Keratinocyte (primary cell): ENCODE measurements at regions not wholly inside any gene's neighbourhood (a gene's known extent, or its start where the extent isn't known, plus 50 kb on each side); places are given as distances from the start of the nearest gene placed in this dataset.

ENCODE experiments used
- DNase-seq: peaks from one replicate; pipeline ENCODE4 v3.0.0-alpha.2; 2011; ENCODE audit warnings: low read depth, missing footprints, low spot score
- FAIRE-seq: peaks from 2 replicates; lab custom pipeline; 2011; peaks lifted over from hg19 to GRCh38; lab: Jason Lieb, UNC
- H2AFZ ChIP-seq: 2 replicates; pipeline ENCODE4 v1.6.0; 2012; ENCODE audit warnings: low read length, control low read depth, inconsistent platforms; ENCODE audit not compliant: control insufficient read depth
- H3K27ac ChIP-seq: 2 replicates; pipeline ENCODE4 v1.5.1; 2011; ENCODE audit warnings: low read length; ENCODE audit not compliant: control insufficient read depth, insufficient read depth
- H3K27me3 ChIP-seq: 3 replicates; pipeline ENCODE4 v1.6.0; 2011; ENCODE audit warnings: low read length; ENCODE audit not compliant: control insufficient read depth, insufficient read depth; ENCODE audit errors: extremely low read depth
- H3K36me3 ChIP-seq, 2 experiments: 2 replicates in 1 of 2; 3 replicates in 1 of 2; pipeline ENCODE4 v1.5.1; 2011; ENCODE audit warnings: low read length in 2 of 2, mild to moderate bottlenecking in 1 of 2; ENCODE audit not compliant: control insufficient read depth in 2 of 2, insufficient read depth in 2 of 2; ENCODE audit errors: extremely low read depth in 1 of 2
- H3K4me1 ChIP-seq: 3 replicates; pipeline ENCODE4 v1.5.1; 2011; ENCODE audit warnings: low read length; ENCODE audit not compliant: control insufficient read depth, insufficient read depth; ENCODE audit errors: extremely low read depth
- H3K4me2 ChIP-seq: 3 replicates; pipeline ENCODE4 v1.6.0; 2011; ENCODE audit warnings: low read depth, low read length; ENCODE audit not compliant: control insufficient read depth, insufficient read depth; ENCODE audit errors: extremely low read depth
- H3K4me3 ChIP-seq, 3 experiments: fragments of 200-600 bp in 1 of 3; sonication (generic) in 1 of 3; 2 replicates in 2 of 3; 3 replicates in 1 of 3; pipeline ENCODE4 v1.5.1; 2011 to 2016; ENCODE audit warnings: low read length in 3 of 3, mild to moderate bottlenecking in 3 of 3, control low read depth in 2 of 3, inconsistent platforms in 1 of 3, low read depth in 1 of 3, mixed read lengths in 1 of 3, mixed run types in 1 of 3, moderate library complexity in 1 of 3; ENCODE audit not compliant: control insufficient read depth in 2 of 3, insufficient read depth in 2 of 3; ENCODE audit errors: extremely low read depth in 1 of 3
- H3K79me2 ChIP-seq: 2 replicates; pipeline ENCODE4 v1.6.0; 2012; ENCODE audit warnings: low read length; ENCODE audit not compliant: control insufficient read depth, insufficient read depth
- H3K9ac ChIP-seq: 3 replicates; pipeline ENCODE4 v1.6.0; 2011; ENCODE audit warnings: low read length; ENCODE audit not compliant: control insufficient read depth, insufficient read depth; ENCODE audit errors: extremely low read depth
- H3K9me1 ChIP-seq: 3 replicates; pipeline ENCODE4 v1.6.0; 2011; ENCODE audit warnings: low read length; ENCODE audit not compliant: control insufficient read depth, insufficient read depth; ENCODE audit errors: extremely low read depth
- H3K9me3 ChIP-seq: 2 replicates; pipeline ENCODE4 v1.5.1; 2012; ENCODE audit warnings: low read depth, low read length; ENCODE audit not compliant: control insufficient read depth
- H4K20me1 ChIP-seq: 3 replicates; pipeline ENCODE4 v1.6.0; 2011; ENCODE audit warnings: low read length; ENCODE audit not compliant: control insufficient read depth, insufficient read depth; ENCODE audit errors: extremely low read depth
- EZH2 ChIP-seq: IDR thresholded peaks from one replicate; pipeline ENCODE4 v1.6.1; 2012; ENCODE audit warnings: inconsistent platforms, mild to moderate bottlenecking, low read length, moderate library complexity
- dilution Hi-C: fragments of 300-500 bp; cut with MboI; formaldehyde crosslinking; loops from one replicate; pipeline ENCODE4 v1.7.0; 2020; ENCODE audit warnings: low sequenced_read_pairs; ENCODE audit not compliant: extremely low pct_ligation_motif_present
- TF ChIP-seq, protein P1 (sequence below), 3 experiments: IDR thresholded peaks in 1 of 3; conservative IDR thresholded peaks in 1 of 3; optimal IDR thresholded peaks in 1 of 3; 2 replicates in 2 of 3; 3 replicates in 1 of 3; pipeline versions ENCODE3 to v1.5.1; 2011; ENCODE audit warnings: low read length in 3 of 3, mild to moderate bottlenecking in 3 of 3, moderate library complexity in 2 of 3, control low read depth in 1 of 3, inconsistent platforms in 1 of 3; ENCODE audit not compliant: insufficient read depth in 2 of 3; ENCODE audit errors: extremely low read depth in 1 of 3

DNA sequence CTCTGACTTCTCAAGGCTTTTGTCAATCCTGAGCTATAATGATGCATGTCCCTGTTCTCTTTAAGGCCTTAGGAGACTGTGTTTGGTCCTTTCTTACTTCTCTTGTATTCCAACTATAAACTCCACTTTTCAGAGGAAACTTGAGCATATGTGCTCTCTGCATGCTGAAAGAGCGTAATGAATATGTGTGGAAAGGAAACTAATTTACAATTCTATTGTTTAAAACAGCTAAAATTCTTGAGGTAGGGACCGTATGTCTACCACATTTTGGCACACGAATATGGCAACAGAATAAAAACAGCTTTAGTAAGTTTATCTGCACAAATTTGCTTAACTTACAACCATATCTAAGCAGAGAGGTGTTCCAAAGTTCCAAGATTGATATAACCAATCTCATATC is 242.0 kb upstream of the DCBLD2 start:
- no peak overlapping the region for H3K4me3 ChIP-seq
- no peaks in the 10 kb centered on the region for H3K36me3 ChIP-seq
- no peak overlapping the region for H3K4me2 ChIP-seq
- peaks cover 4% of the 10 kb centered on the region for H3K4me1 ChIP-seq
- no peak for TF ChIP-seq EZH2
- TF ChIP-seq, protein P1, sequence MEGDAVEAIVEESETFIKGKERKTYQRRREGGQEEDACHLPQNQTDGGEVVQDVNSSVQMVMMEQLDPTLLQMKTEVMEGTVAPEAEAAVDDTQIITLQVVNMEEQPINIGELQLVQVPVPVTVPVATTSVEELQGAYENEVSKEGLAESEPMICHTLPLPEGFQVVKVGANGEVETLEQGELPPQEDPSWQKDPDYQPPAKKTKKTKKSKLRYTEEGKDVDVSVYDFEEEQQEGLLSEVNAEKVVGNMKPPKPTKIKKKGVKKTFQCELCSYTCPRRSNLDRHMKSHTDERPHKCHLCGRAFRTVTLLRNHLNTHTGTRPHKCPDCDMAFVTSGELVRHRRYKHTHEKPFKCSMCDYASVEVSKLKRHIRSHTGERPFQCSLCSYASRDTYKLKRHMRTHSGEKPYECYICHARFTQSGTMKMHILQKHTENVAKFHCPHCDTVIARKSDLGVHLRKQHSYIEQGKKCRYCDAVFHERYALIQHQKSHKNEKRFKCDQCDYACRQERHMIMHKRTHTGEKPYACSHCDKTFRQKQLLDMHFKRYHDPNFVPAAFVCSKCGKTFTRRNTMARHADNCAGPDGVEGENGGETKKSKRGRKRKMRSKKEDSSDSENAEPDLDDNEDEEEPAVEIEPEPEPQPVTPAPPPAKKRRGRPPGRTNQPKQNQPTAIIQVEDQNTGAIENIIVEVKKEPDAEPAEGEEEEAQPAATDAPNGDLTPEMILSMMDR (optimal IDR thresholded peaks at IDR 0.05 in 1 of 3, IDR thresholded peaks at IDR 0.05 in 1 of 3, conservative IDR thresholded peaks at IDR 0.05 in 1 of 3; ENCODE audit: extremely low read depth in 1 of 3, insufficient read depth in 2 of 3, low read length in 3 of 3) = no peak
- no peaks in the 10 kb centered on the region for H3K27me3 ChIP-seq
- H3K9ac ChIP-seq = no peak overlapping the region
- no peak overlapping the region for H3K27ac ChIP-seq
- H3K79me2 ChIP-seq = no peaks in the 10 kb centered on the region
- H4K20me1 ChIP-seq = no peaks in the 10 kb centered on the region
- DNase-seq (no peak), FAIRE-seq (no peak)
- dilution Hi-C loops = no loop called here
- H3K9me3 ChIP-seq = no peaks in the 10 kb centered on the region
- no peaks in the 10 kb centered on the region for H3K9me1 ChIP-seq
- no peak overlapping the region for H2AFZ ChIP-seq

GRCh38 chr3:99134986-99135385 is 233.5 kb upstream of the DCBLD2 start:
- DNase-seq = no peak
- H3K9me3 ChIP-seq = no peaks in the 10 kb centered on the region
- no peaks in the 10 kb centered on the region for H3K9me1 ChIP-seq
- H3K79me2 ChIP-seq = no peaks in the 10 kb centered on the region
- no peak overlapping the region for H3K4me2 ChIP-seq
- dilution Hi-C loops = no loop called here
- no peak overlapping the region for H3K27ac ChIP-seq
- FAIRE-seq = no peak
- peaks cover 7% of the 10 kb centered on the region for H3K4me1 ChIP-seq
- no peaks in the 10 kb centered on the region for H4K20me1 ChIP-seq
- no peak overlapping the region for H2AFZ ChIP-seq
- TF ChIP-seq, protein P1 (optimal IDR thresholded peaks at IDR 0.05 in 1 of 3, IDR thresholded peaks at IDR 0.05 in 1 of 3, conservative IDR thresholded peaks at IDR 0.05 in 1 of 3; ENCODE audit: extremely low read depth in 1 of 3, insufficient read depth in 2 of 3, low read length in 3 of 3) = no peak
- no peak for TF ChIP-seq EZH2
- H3K9ac ChIP-seq = no peak overlapping the region
- H3K27me3 ChIP-seq = no peaks in the 10 kb centered on the region
- no peaks in the 10 kb centered on the region for H3K36me3 ChIP-seq
- no peak overlapping the region for H3K4me3 ChIP-seq
